LNCAP (cell line): ENCODE measurements at regions not wholly inside any gene's neighbourhood (a gene's known extent, or its start where the extent isn't known, plus 50 kb on each side); places are given as distances from the start of the nearest gene placed in this dataset.

Experiments used
- TF ChIP-seq, protein P1 (sequence below): fragments of 450-650 bp; IDR thresholded peaks from 2 replicates; pipeline ENCODE4 v1.5.1; 2017; ENCODE audit warnings: mild to moderate bottlenecking

DNA sequence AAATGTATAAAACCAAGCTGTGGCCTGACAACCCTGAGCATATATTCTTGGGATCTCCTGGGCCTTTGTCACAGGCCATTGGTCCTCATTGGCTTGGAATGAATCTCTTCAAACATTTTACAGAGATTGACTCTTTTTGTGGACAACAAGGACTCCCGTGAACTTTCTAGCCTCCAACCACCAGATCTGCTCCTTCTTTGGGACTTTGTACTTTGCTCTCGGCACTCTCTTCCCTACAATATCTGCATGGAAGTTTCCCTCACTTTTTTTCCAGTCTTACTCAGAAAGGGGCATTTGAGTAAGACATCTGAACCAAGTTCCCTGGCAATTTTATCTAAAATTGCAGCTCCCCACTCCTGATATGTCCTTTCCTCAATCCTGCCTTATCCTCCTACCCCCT is 158.8 kb downstream of the PHLDA1 start:
- TF ChIP-seq, protein P1, sequence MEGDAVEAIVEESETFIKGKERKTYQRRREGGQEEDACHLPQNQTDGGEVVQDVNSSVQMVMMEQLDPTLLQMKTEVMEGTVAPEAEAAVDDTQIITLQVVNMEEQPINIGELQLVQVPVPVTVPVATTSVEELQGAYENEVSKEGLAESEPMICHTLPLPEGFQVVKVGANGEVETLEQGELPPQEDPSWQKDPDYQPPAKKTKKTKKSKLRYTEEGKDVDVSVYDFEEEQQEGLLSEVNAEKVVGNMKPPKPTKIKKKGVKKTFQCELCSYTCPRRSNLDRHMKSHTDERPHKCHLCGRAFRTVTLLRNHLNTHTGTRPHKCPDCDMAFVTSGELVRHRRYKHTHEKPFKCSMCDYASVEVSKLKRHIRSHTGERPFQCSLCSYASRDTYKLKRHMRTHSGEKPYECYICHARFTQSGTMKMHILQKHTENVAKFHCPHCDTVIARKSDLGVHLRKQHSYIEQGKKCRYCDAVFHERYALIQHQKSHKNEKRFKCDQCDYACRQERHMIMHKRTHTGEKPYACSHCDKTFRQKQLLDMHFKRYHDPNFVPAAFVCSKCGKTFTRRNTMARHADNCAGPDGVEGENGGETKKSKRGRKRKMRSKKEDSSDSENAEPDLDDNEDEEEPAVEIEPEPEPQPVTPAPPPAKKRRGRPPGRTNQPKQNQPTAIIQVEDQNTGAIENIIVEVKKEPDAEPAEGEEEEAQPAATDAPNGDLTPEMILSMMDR: no peak

DNA sequence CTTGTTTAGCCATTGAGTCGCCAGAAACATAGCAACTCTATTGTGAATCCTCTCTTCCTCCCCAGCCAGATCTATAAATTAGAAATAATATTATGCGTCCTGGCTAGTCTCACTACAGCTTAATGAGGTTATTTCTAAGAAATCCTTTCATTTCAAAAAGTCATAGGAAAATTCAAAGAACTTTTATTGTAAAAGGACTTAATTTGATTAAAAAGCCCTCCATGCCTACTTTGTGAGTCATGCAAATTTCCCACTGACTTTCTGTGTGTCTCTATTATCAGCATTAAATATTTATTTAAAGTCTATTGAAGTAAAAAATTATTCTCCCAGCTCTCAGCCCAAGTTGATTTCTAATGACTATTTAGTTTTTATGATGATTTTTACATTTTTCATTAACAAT is 160.7 kb downstream of the PHLDA1 start:
- TF ChIP-seq, protein P1: no peak

DNA sequence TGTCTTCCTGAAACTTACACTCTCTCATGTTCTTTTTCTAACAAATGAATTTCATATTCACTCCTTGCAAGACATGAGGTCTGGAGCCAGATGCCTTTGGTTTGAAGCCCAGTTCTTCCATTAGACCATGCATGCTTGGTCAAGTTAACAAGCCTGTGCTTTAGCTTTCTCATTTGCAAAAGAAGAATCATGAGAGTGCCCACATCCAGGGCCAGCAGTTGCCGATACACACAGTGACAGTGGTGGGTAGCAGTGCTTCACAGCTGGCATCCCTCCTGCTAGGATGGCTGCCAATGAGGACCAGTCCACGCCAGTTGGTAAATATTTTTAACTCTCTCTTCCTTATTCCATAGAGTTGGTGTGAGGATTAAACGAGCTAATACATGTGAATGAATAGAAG is 163.1 kb downstream of the PHLDA1 start:
- TF ChIP-seq, protein P1: no peak

DNA sequence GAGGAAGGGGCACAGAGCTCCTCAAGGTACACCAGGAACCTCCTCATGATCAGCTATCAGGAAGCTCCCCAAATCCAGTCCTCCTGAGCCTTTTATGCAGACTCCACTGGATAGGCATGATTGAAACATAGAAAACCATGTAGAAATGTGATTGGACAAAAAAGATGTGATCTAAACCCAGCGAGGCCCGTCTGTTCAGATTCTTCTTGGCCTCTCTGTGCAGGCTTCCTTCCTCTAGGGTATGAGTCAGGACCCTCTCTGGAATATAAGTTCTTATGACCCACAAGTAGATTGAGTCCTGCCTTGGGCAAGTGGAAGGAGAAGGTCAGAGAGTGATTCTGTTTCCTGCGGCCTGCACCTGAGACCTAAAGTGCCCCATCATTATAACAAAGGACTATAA is 166.3 kb downstream of the PHLDA1 start:
- TF ChIP-seq, protein P1: no peak

DNA sequence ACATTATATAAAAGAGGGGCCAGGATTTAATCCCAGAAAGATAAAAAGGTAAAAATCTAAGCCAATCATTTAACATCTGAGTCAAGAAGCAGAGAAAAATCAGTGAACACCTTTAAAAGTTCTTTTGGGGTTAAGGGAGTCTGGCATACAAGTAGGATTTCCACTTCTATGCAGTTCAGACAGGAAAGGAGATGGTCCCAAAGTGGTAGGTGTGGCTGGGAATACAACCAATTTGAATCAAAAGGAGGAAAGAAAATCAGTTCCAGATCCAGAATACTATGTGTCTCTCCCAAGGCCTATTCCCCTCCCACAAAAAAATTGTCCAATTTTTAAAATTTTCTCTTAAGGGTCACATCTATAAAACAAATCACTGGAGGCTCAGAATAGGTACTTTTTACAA is 167.4 kb downstream of the PHLDA1 start:
- TF ChIP-seq, protein P1: no peak

DNA sequence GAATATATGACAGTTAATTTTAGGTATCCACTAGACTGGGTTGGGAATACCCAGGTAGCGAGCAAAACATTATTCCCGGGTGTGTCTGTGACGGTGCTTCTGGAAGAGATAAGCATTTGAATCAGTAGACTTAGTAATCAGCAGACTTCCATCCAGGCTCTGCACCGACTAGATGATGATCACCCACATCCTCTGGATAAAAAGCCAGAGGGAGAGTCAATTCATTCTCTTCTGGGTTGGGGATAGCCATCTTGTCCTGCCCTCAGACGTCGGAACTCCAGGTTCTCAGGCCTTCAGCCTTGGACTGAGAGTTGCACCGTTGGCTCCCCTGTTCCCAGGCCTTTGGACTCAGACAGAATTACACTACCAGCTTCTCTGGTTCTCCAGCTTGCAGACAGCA is 168.0 kb downstream of the PHLDA1 start:
- TF ChIP-seq, protein P1: no peak

DNA sequence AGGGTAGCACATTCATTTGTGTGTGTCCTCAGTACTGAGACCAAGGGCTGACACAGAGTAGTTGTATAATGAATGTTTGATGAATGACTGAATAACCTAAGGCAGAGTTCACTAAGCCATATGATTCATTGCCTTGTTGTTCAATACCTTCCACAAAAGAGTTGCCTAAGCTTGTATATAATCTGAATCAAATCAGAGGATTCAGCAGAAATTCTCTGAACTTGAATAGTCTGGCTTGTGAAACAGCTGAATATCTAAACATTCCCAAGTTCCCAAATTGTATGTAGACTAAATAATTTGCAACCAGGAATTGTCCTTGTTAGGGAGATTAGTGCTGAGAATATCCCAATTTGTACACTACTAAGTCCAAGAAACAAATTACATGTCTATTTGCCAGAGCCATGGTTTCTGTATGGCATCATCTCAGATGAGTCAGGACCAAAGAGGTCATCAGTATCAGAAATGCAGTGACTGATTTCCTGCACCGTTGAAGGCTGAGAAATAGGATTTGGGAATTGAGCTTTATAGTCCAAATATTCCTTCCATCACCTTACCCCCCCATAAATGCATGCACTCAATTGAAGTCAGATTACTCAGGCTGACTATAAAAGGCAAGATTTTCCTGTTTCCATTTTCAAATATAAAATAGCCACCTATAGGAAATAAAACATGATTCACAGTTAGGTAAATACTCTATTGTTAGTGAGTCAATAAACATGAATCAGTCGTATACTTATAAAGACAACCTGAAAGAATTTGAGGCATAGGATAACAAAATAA is 168.7 kb downstream of the PHLDA1 start:
- TF ChIP-seq, protein P1: no peak

DNA sequence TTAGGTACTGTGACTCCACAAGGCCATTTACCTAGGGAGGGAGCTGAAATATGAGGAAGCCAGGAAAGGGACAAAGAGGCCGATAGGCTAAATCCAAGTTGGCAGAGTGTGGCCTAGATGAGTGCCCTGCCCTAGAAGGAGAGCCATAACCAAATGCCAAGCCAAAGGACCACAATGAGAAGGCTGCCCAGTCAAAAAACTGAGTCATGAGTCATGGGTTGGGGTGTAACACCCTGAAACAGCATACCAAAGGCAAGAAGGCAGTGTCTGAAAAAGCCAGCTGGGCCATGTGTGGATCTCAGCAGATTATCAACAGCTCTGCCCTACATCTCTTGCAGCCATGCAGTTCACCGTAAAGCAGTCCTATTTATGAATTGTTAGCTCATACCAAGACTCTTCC is 171.7 kb downstream of the PHLDA1 start:
- TF ChIP-seq, protein P1: no peak
